ENCODE measurements at regions not wholly inside any gene's neighbourhood (a gene's known extent, or its start where the extent isn't known, plus 50 kb on each side); places are given as distances from the start of the nearest gene placed in this dataset.

- TF ChIP-seq POLR2AphosphoS5 (IDR thresholded peaks at IDR 0.05; ENCODE audit: insufficient read depth in 1 of 2, low read depth in 1 of 2) (no peak), POLR2A (IDR thresholded peaks at IDR 0.05) (no peak), CTCF (IDR thresholded peaks at IDR 0.05) (no peak)
- intact Hi-C loops (cut with DNase I) = no loop called here
- DNase-seq (ENCODE audit: extremely low spot score in 2 of 2) = no peak
- no peaks in the 10 kb centered on the region for H3K36me3 ChIP-seq
- H3K27ac ChIP-seq = no peak overlapping the region
- no peaks in the 10 kb centered on the region for H3K9me3 ChIP-seq
- H3K27me3 ChIP-seq = no peaks in the 10 kb centered on the region
- H3K4me3 ChIP-seq = no peak overlapping the region
- no peaks in the 10 kb centered on the region for H3K4me1 ChIP-seq
Measured at GRCh38 chr9:81156381-81156780, 533.0 kb downstream of the TLE1 start.

- Histone ChIP-seq H3K4me1 (no peaks in the 10 kb centered on the region), H3K27ac (no peak overlapping the region), H3K9me3 (no peaks in the 10 kb centered on the region), H3K4me3 (no peak overlapping the region), H3K36me3 (no peaks in the 10 kb centered on the region), H3K27me3 (no peaks in the 10 kb centered on the region)
- DNase-seq (ENCODE audit: extremely low spot score in 2 of 2) = no peak
- TF ChIP-seq POLR2AphosphoS5 (IDR thresholded peaks at IDR 0.05; ENCODE audit: insufficient read depth in 1 of 2, low read depth in 1 of 2) (no peak), CTCF (IDR thresholded peaks at IDR 0.05) (no peak)
- intact Hi-C loops (cut with DNase I) = no loop called here
Measured at GRCh38 chr9:81150016-81150625, 539.2 kb downstream of the TLE1 start.

GRCh38 chr9:81146684-81147337, 542.5 kb downstream of the TLE1 start:
- intact Hi-C loops (cut with DNase I) = no loop called here
- no peak overlapping the region for H3K27ac ChIP-seq
- no peaks in the 10 kb centered on the region for H3K27me3 ChIP-seq
- H3K9me3 ChIP-seq = no peaks in the 10 kb centered on the region
- no peak for TF ChIP-seq POLR2A (IDR thresholded peaks at IDR 0.05)
- no peak for TF ChIP-seq CTCF (IDR thresholded peaks at IDR 0.05)
- TF ChIP-seq POLR2AphosphoS5 (IDR thresholded peaks at IDR 0.05; ENCODE audit: insufficient read depth in 1 of 2, low read depth in 1 of 2) = no peak
- no peak overlapping the region for H3K4me3 ChIP-seq
- DNase-seq (ENCODE audit: extremely low spot score in 2 of 2) = no peak
- H3K36me3 ChIP-seq = no peaks in the 10 kb centered on the region
- H3K4me1 ChIP-seq = no peaks in the 10 kb centered on the region

- intact Hi-C loops (cut with DNase I) = no loop called here
- no peaks in the 10 kb centered on the region for H3K9me3 ChIP-seq
- H3K27ac ChIP-seq = no peak overlapping the region
- no peaks in the 10 kb centered on the region for H3K36me3 ChIP-seq
- no peaks in the 10 kb centered on the region for H3K4me1 ChIP-seq
- no peak for DNase-seq (ENCODE audit: extremely low spot score in 2 of 2)
- no peak overlapping the region for H3K4me3 ChIP-seq
- TF ChIP-seq POLR2A (IDR thresholded peaks at IDR 0.05) = no peak
- TF ChIP-seq CTCF (IDR thresholded peaks at IDR 0.05) = no peak
- TF ChIP-seq POLR2AphosphoS5 (IDR thresholded peaks at IDR 0.05; ENCODE audit: insufficient read depth in 1 of 2, low read depth in 1 of 2) = no peak
- no peaks in the 10 kb centered on the region for H3K27me3 ChIP-seq
Measured at GRCh38 chr9:81146241-81146640, 543.1 kb downstream of the TLE1 start.

GRCh38 chr9:81145331-81145963, 543.9 kb downstream of the TLE1 start:
- Histone ChIP-seq H3K4me3 (no peak overlapping the region), H3K36me3 (no peaks in the 10 kb centered on the region), H3K27ac (no peak overlapping the region), H3K4me1 (no peaks in the 10 kb centered on the region), H3K27me3 (no peaks in the 10 kb centered on the region), H3K9me3 (no peaks in the 10 kb centered on the region)
- no peak for DNase-seq (ENCODE audit: extremely low spot score in 2 of 2)
- TF ChIP-seq CTCF (IDR thresholded peaks at IDR 0.05) (no peak), POLR2A (IDR thresholded peaks at IDR 0.05) (no peak), POLR2AphosphoS5 (IDR thresholded peaks at IDR 0.05; ENCODE audit: insufficient read depth in 1 of 2, low read depth in 1 of 2) (no peak)
- intact Hi-C loops (cut with DNase I) = no loop called here

Data from vagina (tissue), 2 donors.